ENCODE measurements at regions not wholly inside any gene's neighbourhood (a gene's known extent, or its start where the extent isn't known, plus 50 kb on each side); places are given as distances from the start of the nearest gene placed in this dataset.

GRCh38 chr4:159500861-159501260 is 398.0 kb downstream of the RAPGEF2 start:
- no peak for DNase-seq (ENCODE audit: low read depth)

- DNase-seq (ENCODE audit: low read depth) = no peak
Measured at GRCh38 chr4:159503236-159504008, 400.5 kb downstream of the RAPGEF2 start.

GRCh38 chr4:159504684-159505083 is 401.8 kb downstream of the RAPGEF2 start:
- DNase-seq (ENCODE audit: low read depth) = no peak

- DNase-seq (ENCODE audit: low read depth) = no peak
Measured at GRCh38 chr4:159505266-159505975, 402.5 kb downstream of the RAPGEF2 start.

GRCh38 chr4:159506801-159507517 is 404.1 kb downstream of the RAPGEF2 start:
- DNase-seq (ENCODE audit: low read depth) = no peak

GRCh38 chr4:159508917-159509500 is 406.1 kb downstream of the RAPGEF2 start:
- DNase-seq (ENCODE audit: low read depth) = no peak

- DNase-seq (ENCODE audit: low read depth) = no peak
Measured at GRCh38 chr4:159512348-159512747, 409.5 kb downstream of the RAPGEF2 start.

GRCh38 chr4:159515314-159516025 is 412.6 kb downstream of the RAPGEF2 start:
- DNase-seq (ENCODE audit: low read depth) = no peak

- no peak for DNase-seq (ENCODE audit: low read depth)
Measured at GRCh38 chr4:159516556-159517140, 413.8 kb downstream of the RAPGEF2 start.

- DNase-seq (ENCODE audit: low read depth) = no peak
Measured at GRCh38 chr4:159520074-159520473, 417.2 kb downstream of the RAPGEF2 start.

GRCh38 chr4:159526172-159526571 is 423.3 kb downstream of the RAPGEF2 start:
- no peak for DNase-seq (ENCODE audit: low read depth)

- no peak for DNase-seq (ENCODE audit: low read depth)
Measured at GRCh38 chr4:159534655-159535054, 431.8 kb downstream of the RAPGEF2 start.

- no peak for DNase-seq (ENCODE audit: low read depth)
Measured at GRCh38 chr4:159538556-159538955, 435.7 kb downstream of the RAPGEF2 start.

- no peak for DNase-seq (ENCODE audit: low read depth)
Measured at GRCh38 chr4:159540038-159540437, 437.2 kb downstream of the RAPGEF2 start.

- no peak for DNase-seq (ENCODE audit: low read depth)
Measured at GRCh38 chr4:159540501-159540900, 437.6 kb downstream of the RAPGEF2 start.

GRCh38 chr4:159541143-159541542 is 438.3 kb downstream of the RAPGEF2 start:
- DNase-seq (ENCODE audit: low read depth) = no peak

GRCh38 chr4:159542296-159542695 is 439.4 kb downstream of the RAPGEF2 start:
- no peak for DNase-seq (ENCODE audit: low read depth)

- DNase-seq (ENCODE audit: low read depth) = no peak
Measured at GRCh38 chr4:159543831-159544230, 441.0 kb downstream of the RAPGEF2 start.

GRCh38 chr4:159545556-159545955 is 442.7 kb downstream of the RAPGEF2 start:
- no peak for DNase-seq (ENCODE audit: low read depth)

- no peak for DNase-seq (ENCODE audit: low read depth)
Measured at GRCh38 chr4:159547645-159548308, 444.9 kb downstream of the RAPGEF2 start.

- no peak for DNase-seq (ENCODE audit: low read depth)
Measured at GRCh38 chr4:159549098-159549518, 446.2 kb downstream of the RAPGEF2 start.
